ENCODE measurements at regions not wholly inside any gene's neighbourhood (a gene's known extent, or its start where the extent isn't known, plus 50 kb on each side); places are given as distances from the start of the nearest gene placed in this dataset.
"Not testable (repeated sequence)": the region's sequence is repeated elsewhere in the genome, so short reads cannot be mapped to it uniquely, and the experiment has no call there.

DNA sequence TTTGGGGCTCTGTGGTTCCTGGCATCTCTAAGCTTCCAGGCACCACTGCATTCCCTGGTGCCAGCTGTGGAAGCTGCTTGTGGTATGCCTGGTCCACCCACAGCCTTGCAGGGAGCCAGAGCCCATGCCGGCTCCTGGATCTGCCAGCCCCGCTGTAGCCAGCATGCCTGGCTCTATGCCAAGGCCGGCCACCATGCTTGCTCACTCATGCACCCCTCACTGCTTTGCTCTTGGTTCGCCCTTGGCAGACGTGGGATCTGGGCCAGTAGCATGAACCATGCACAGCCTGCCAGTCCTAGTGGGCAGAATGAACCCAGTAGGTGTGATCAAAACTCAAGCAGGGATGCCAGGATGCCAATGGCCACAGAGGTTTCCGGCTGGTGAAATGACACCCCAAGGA lies 634.2 kb upstream of the TMEFF2 start:
- DNase-seq (ENCODE audit: low read depth in 3 of 3) = no peak

DNA sequence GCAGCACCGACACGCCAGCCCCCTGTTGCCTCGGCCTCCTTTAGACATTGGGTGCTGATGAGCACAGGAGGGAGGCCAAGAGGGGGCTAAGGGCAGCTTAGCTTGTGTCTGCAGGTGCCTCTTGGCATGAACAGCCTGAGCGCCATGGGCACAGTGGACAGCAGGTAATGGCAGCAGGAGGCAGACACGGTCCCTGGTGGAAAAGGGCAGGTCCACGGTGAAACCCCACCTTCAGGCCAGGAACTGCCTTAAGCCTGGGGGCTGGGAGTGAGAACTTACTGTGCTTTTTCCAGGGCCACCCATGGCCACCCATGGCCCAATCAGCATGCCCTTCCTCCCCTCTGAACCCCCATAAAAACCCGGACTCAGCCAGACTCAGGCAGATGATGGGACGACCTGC lies 633.4 kb upstream of the TMEFF2 start:
- no peak for DNase-seq (ENCODE audit: low read depth in 3 of 3)

GRCh38 chr2:192827735-192828134 lies 633.0 kb upstream of the TMEFF2 start:
- DNase-seq (ENCODE audit: low read depth in 3 of 3) = no peak

- DNase-seq (ENCODE audit: low read depth in 3 of 3) = no peak
Observed at GRCh38 chr2:192814376-192814775, 619.6 kb upstream of the TMEFF2 start.

- DNase-seq (ENCODE audit: low read depth in 3 of 3) = no peak
Observed at GRCh38 chr2:192813341-192813740, 618.6 kb upstream of the TMEFF2 start.

DNA sequence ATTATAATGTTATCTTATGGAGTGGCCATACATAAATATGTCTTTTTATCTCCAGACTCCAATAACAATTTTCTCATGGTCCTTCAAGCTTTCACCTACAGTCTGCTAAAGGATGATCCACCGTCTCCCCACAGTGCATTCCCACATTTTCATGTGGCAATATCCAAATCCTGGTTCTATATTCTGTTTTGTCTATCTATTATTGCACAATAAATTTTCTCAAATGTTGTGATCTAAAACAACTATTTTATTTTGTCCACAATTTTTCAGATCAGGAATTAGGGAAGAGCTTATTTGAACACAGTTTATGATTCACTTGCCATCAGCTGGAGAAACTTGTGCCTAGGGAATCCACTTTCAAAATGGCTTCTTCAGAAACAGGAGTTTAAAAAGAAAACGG lies 614.4 kb upstream of the TMEFF2 start:
- DNase-seq (ENCODE audit: low read depth in 3 of 3) = no peak

- DNase-seq (ENCODE audit: low read depth in 3 of 3) = no peak
Observed at GRCh38 chr2:192783643-192784042, 588.9 kb upstream of the TMEFF2 start.

GRCh38 chr2:192775459-192776262 lies 580.9 kb upstream of the TMEFF2 start:
- no peak for DNase-seq (ENCODE audit: low read depth in 3 of 3)

- DNase-seq (ENCODE audit: low read depth in 3 of 3) = no peak
Observed at GRCh38 chr2:192775011-192775410, 580.3 kb upstream of the TMEFF2 start.

DNA sequence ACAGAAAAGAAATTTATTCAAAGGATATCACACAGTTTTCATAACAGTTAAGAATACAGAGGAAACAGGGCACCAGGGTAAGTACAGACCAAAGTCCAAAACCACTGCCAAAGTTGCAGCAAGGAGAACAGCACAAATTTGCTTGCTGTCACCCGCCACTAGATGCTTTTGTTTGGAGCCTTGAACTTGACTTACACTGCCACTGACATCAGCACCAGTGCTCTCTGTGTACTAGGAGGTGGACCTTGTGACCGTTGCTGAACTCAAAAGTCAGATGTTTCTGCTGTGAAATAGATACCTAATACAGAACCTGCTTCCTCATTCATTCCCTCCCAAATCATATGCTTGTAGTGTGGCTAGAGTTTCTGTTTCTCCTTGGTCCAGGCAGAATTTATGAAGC lies 578.3 kb upstream of the TMEFF2 start:
- DNase-seq (ENCODE audit: low read depth in 3 of 3) = no peak

DNA sequence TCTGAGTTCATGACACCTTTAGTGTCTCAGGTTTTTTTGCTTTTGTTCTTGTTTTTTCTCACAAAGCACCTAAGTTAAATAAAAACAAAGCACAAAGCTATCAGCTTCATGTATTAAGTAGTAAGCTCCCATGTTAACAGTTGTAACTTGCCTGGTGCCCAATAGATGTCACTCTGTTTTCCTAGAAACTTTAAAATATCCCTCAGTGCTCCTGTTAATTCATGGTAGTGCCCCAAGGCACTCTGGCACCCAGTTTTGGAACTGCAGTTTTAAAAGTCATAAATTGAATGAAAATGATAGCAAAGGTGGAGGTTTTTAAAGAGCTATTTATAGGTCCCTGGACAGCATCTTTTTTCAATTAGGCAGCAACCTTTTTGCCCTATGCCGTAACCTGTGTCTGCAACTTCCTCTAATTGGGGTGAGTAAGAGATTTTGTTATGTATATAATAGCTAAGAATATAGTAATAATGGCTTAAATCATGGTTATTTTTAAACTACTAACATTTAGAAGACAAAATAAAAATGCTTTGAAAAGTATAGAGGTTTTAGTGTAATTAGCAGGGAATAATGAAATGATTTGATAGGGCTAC lies 555.0 kb upstream of the TMEFF2 start:
- no peak for DNase-seq (ENCODE audit: low read depth in 3 of 3)

- DNase-seq (ENCODE audit: low read depth in 3 of 3) = no peak
Observed at GRCh38 chr2:192741889-192742288, 547.2 kb upstream of the TMEFF2 start.

- no peak for DNase-seq (ENCODE audit: low read depth in 3 of 3)
Observed at GRCh38 chr2:192735447-192735846, 540.7 kb upstream of the TMEFF2 start.

- no peak for DNase-seq (ENCODE audit: low read depth in 3 of 3)
Observed at GRCh38 chr2:192729369-192729768, 534.6 kb upstream of the TMEFF2 start.

GRCh38 chr2:192725991-192726390 lies 531.3 kb upstream of the TMEFF2 start:
- no peak for DNase-seq (ENCODE audit: low read depth in 3 of 3)

- DNase-seq (ENCODE audit: low read depth in 3 of 3) = no peak
Observed at GRCh38 chr2:192719629-192720028, 524.9 kb upstream of the TMEFF2 start.

- DNase-seq (ENCODE audit: low read depth in 3 of 3) = no peak
Observed at GRCh38 chr2:192718340-192718739, 523.6 kb upstream of the TMEFF2 start.

- DNase-seq (ENCODE audit: low read depth in 3 of 3) = no peak
Observed at GRCh38 chr2:192700934-192701333, 506.2 kb upstream of the TMEFF2 start.

DNA sequence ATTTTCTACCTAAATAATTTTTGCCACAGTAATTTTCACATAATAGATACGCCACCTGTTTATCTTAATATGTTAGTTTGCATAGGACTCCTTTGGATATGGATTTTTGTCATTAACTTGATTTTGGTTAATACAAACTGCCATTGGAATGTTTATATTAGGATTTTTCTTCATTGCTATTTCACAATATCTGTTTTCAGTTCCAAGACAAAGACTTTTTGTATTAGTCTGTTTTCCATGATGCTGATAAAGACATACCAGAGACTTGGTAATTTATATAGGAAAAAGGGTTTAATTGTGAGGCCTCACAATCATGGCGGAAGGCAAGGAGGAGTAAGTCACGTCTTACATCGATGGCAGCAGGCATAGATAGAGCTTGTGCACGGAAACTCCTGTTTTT lies 503.1 kb upstream of the TMEFF2 start:
- DNase-seq (ENCODE audit: low read depth in 3 of 3) = no peak

DNA sequence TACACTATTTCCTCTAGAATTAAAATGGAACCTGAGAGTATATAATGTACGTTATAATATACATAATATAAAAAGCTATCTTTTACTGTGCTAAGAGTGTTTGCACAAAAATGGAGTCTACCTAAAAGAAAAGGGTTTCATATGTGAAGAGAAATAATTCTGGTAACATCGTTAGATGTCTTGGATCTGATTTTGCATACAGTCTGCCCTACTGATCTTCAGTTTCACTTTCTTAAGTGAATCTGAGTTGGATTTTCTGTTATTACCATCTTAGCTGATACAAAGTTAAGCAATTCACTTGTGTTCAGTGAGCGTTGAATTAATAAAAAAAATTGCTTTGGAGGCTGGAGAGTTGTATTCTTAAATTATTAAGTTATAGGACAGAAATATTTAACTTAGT lies 502.1 kb upstream of the TMEFF2 start:
- DNase-seq (ENCODE audit: low read depth in 3 of 3) = no peak

DNA sequence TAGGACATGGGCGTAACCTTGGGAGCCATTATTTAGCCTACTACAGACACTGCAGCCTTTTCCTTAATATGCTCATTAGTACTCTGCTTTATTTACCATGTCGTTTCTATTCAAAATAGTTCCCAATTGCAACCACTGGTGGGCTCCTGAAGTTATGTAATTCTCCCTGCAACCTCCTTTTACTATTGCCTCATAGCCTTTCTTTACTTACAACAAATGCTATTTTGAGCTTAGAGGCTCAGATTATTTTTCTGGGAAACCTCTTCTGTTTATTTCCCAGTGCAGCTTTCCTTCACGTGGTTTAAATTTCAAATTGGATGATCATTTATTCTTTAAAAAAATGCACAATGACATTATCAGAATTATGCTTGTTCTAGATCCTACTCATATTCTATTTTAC lies 492.3 kb upstream of the TMEFF2 start:
- DNase-seq (ENCODE audit: low read depth in 3 of 3) = no peak

DNA sequence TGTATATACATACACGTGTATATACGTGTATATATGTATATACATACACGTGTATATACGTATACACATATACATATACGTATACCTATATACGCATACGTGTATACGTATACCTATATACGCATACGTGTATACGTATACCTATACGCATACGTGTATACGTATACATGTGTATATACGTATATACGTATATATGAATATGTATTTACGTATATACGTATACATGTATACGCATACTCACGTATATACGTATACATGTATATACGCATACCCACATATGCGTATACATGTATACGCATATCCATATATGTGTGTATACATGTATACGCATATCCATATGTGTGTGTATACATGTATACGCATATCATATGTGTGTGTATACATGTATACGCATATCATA lies 487.8 kb upstream of the TMEFF2 start:
- not testable (repeated sequence) for DNase-seq (ENCODE audit: low read depth in 3 of 3)

GRCh38 chr2:192675681-192676080 lies 480.9 kb upstream of the TMEFF2 start:
- no peak for DNase-seq (ENCODE audit: low read depth in 3 of 3)

All from stimulated activated CD4-positive, alpha-beta T cell treated with anti-CD3 and anti-CD28 coated beads, TNF-alpha, amount 100 ng/mL, for 24 hours (primary cell).